ENCODE measurements at regions not wholly inside any gene's neighbourhood (a gene's known extent, or its start where the extent isn't known, plus 50 kb on each side); places are given as distances from the start of the nearest gene placed in this dataset.

DNA sequence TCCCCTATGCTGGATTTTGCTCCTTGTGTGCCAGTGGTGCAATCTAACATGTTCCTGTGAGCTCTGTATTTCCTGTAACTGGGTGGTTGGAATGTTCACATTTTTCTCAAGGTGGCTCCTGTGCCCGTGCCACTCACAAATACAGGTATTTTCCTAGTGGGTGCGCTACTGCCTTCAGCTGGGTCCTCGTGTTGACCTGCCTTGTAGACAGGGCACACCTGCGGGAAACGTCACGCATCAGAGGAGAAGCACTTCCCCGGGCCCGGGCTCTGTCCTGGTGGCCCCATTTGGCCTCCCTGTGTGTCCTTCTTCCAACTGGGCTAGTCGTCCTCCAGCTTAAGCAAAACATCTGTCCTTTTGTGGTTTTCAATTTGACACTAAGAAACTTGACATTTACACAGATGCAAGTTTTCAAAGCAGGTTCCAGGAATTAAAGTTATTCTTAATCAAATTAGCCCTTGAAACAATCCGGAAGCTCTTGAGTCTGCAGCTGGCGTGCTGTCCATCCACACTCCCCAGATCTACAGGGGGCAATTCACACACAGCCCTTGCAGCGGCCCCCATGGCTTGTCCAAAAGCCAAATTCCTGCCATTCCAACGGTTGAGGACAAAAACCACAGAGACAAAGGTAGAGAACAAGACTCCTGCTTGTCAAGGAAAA lies 275.1 kb downstream of the CDC5L start:
- DNase-seq (ENCODE audit: low read depth) = no peak

DNA sequence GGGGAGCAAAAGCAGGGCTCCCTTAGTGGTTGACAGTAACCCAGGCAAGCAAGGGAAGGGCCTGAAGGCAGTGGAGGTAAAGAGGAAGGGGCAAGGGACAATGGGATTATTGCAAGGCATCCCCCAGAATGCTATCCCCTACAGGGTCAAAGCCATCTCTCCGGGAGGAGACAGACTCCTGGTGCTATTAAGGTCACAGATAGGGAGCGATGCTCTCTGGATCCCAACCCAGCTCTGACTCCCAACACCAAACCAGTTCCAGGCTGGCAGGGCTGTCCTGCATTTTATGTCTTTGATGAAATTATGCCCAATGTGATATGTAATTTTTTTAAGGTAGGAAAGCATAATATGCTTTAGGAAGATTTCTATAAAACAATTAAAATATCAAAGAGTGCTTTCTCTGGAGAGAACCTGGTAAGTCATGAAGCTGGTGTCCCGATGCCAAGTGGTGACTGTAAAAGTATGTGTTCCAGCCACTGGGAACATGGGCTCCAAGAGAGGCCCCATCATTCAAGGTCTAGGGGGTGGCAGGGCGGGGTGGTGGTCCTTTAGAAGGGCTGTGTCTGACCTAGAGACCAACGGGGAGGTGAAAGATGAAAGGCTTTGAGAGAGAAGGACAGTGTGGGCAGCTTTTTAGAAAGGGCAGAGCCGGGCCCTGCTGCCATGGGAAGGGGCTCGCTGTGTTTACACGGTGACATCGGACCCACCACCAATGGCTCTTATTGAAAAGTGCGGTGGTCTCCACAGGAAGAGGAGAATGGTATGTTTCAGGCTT lies 276.5 kb downstream of the CDC5L start:
- no peak for DNase-seq (ENCODE audit: low read depth)

DNA sequence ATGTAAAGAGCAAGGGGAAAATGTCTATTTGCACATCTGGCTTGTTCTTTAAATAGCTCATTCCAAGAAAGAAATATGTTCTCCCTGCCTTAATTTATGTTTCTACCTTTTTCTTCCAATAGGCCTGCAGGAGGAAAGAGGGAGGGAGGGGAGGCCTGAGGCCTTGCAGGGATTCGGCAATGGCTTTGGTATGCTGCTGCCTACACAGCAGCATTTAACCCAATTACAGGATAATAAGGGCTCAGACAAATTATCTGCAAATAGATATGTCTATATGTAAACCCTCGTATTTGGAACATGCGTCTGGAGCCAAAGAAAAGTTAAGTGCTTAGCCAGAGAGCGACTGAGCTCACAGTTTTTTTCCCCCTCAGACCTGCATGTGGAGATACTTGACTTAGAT lies 277.2 kb downstream of the CDC5L start:
- no peak for DNase-seq (ENCODE audit: low read depth)

DNA sequence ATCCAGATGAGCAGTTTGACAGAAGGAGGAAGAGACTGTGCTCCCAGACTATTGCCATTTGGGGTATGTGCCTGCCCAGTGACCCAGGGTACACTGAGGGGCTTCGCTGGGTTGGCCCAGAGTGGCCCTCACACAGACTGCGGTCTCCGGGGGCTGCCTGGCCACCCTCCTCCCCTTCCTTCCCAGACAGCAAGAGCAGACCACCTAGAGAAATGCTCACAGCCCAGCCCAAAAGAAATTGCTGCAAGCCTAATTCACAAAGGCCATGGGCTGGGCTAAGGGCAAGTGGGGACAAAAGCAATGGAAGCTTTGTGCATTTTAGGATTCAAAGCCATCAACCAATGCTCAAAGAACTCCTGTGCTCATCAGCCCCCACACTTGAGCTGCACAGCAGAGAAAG lies 277.6 kb downstream of the CDC5L start:
- no peak for DNase-seq (ENCODE audit: low read depth)

DNA sequence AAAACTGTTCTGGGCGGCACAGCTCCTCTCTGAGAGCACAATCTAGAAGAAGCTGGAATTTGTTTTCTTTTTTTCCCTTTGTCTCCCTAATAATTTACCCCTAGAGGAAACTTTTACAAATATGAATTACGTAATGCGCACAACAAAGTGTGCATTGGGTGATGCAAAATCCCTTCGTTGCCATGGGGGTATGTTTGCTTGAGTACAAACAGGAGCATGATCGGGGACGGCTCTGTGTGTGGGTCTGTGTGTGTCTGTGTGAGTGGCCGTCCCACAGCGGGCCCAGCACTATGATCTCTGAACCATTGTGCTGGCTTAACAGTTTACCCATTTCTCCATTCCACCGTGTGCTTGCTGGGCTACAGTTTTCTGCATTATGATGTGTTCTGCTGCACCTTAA lies 278.2 kb downstream of the CDC5L start:
- no peak for DNase-seq (ENCODE audit: low read depth)

DNA sequence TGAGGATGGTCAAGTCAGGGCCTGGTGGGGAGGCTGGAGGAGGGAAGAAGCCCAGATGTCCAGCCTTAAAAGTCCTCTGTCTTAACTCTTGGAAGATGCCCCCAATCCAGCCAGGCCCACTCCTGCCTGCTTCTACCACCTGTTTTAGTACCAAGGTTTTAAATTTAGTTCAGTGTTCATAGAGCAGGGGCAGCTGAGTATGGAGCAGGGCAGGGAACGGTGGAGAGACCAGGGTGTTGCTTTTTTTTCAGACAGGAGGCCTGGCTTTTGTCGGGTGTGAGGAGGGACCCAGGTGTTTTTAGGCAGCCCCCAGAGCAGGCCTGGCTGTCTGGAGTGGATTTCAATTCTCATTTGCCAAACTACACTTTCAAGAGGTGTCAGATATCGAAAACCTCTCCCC lies 278.8 kb downstream of the CDC5L start:
- no peak for DNase-seq (ENCODE audit: low read depth)

DNA sequence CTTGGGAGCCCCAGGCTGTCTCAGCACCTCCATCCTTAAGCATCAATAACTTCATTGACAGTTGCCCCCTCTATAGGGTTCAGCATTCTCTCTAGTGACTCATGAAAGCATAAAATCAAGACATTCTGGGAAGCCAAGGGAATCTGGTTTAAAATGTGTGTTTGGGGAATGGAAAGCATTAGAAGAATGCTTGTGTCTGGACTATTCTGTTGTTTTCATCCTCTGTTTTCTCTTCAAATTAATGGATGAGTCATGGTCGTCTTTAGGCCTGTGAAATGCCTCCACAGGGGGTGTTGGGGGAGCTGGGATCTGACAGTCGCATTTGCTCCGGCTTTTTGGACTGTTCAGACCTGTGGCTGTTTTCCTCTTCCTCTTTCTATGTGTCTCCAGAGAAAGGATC lies 279.7 kb downstream of the CDC5L start:
- DNase-seq (ENCODE audit: low read depth) = no peak

DNA sequence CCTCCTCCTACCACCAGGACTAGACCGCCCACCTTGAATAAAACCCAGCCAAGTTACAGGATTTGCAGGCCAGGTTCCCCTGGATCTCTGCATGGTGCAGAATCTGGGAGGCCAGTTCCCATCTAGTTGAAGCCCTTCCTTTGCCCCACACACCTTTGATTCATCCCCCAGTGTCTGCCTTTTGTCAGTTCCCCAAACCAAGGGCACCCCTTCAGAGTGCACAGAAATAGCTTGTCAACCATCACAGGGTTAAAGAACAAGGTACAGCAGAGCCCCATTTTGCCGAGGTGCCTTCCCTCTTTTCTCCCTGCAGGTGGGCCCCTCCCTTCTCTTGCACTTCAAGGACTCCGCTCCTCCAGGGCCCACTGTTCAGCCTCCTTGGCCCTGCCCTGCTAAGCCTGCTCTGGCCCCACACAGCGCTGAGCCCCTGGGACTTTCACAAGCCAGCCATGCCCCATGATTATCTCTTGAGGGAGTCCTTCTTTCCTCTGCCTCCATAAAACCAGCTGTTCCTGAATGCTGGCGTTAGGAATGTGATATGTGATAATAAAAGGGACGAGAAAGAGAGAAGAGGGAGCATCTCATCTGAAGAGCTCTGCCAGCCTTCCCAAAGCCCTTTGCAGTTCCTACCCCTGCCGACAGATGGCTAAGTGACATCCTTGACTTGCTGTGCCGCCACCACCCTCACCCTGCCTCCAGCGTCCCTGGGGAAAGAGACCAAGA lies 280.3 kb downstream of the CDC5L start:
- no peak for DNase-seq (ENCODE audit: low read depth)

DNA sequence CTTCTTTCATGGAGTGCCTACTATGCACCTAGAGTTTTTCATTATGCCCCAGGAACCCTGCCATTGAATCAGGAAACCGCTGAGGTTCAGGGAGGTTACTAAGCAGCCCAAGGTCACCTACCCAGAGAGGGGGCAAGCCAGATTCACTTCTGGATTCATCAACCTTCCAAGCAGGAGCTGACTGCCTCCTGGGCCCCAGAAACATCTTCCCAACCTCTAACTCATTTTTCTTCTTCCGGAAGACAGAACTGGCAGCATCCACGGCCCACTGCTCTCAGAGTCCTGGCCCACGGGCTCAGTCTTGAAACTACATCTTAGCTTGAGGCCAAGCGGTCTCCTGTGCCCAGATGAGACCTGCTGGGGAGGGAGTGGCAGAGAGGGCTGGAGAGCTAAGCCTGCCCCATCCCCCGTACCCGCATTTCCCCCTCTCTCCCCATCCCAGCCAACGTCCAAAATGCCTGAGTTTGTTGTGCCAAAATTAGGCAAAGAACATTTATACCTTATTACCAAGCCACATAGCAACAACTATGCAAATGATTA lies 281.0 kb downstream of the CDC5L start:
- DNase-seq (ENCODE audit: low read depth) = no peak

DNA sequence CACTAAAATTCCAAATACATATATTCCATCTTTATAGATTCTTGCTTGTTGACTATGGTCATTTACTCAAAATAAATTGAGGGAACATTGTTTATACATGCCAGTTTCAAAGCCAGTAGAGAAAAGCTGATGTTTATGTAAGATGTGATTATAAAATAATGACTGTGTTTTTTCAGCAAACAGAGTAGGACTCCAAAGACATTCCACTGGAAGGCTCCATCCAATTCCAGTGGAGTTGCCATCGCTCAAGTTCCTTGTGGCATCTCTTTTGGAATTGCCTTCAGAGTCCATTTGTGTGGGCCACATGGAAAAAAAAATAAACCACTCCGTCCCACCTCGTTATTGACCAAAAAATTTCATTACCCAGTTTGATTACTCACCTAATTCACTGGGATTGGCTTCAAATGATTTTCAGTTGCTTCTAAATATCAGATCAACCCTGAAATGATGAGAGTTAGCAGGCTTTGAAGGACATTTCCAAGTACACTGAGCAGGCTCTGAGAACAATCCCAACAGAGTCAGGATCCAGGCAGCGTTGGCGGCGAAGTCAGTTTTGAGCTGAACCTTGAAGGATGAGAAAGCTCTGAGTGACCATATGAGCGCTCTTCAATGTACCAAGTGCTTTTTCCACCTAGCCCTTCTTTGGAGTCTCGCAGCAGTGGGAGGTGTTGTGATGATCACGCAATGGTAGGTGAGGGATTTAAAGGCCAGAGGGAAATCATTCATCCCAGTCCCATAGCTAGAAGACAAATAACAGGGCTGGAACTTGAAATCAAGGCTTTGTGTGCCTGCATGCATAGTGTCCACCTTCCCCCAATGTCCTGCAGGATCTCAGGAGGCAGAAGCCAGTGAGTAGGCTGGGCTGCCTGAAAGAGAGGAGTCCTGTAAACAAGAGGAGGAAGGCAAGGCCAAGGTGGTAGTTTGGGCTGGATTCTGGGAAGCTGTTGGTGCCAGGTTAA lies 281.7 kb downstream of the CDC5L start:
- no peak for DNase-seq (ENCODE audit: low read depth)

DNA sequence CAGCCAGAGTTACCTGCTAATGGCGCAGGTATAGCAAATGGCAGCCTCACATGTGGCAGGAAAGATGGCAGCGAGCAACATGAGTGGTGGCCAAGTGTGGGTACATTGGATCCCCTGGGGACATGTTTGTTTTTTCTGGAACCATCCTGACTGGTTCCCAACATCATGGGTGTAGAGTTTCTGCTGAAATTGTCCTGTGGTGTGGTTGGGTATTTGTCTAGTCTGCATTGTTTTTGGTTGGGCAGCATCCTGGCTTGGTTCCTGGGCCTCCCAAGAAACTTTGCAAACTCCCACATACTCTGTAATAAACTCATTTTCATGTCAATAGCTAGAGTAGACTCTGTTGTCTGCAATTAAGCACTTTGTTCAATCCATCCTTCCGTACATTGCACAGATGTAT lies 282.6 kb downstream of the CDC5L start:
- DNase-seq (ENCODE audit: low read depth) = no peak

DNA sequence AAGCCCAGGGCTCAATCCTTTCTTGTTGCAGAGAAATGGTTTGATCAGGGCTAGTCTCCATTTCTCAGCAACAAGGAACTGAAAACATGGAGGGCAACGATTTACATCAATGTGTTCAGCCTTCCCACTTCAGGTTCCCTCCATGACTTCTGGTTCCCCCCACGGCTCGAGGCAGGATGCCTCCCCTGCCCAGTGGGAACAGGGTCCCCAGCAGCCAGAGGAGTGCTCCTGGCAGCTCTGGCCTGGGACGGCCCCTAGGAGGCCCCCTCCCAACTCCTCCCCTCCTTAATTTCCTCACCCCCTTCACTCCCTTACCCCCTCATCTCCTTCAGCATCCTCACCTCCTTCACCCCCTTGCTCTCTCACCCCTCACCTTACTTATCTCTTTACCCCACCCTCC lies 283.8 kb downstream of the CDC5L start:
- DNase-seq (ENCODE audit: low read depth) = no peak

DNA sequence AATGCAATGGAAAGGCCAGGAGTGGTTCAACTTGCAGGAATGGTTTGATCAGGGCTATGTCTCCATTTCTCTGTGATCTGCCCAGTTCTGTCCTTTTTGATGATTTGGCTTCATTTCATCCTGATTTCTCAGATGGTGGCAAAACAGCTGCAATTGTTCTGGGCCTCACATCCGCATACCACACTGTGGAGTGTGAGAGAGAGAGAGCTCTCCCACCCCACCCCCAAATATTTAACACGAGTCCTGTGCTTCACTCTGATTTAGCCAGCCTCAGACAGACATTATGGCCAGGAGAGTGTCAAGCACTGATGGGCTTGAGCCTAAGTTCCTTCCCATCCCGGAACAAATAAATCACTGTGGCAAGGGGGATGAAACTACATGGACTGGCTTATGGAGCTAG lies 284.6 kb downstream of the CDC5L start:
- DNase-seq (ENCODE audit: low read depth) = no peak

DNA sequence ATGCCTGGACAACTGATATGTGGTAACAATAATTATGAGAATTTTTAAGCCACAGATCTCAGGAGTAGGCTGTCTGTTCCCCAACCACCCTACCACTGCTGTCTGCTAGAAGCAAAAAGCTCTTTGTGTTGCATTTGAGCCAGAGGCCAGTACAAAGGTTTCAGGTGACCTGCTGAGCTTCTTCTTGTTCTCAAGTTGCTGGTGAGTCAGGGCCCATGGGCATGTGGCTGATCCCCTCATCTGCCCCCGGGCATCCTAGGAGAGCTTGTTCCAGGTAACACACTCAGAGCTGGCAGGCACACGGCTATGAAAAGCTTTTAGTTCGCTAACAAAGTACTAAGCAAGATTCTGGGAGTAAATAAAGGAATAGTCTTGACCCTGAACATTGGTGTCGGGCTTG lies 285.3 kb downstream of the CDC5L start:
- DNase-seq (ENCODE audit: low read depth) = no peak

DNA sequence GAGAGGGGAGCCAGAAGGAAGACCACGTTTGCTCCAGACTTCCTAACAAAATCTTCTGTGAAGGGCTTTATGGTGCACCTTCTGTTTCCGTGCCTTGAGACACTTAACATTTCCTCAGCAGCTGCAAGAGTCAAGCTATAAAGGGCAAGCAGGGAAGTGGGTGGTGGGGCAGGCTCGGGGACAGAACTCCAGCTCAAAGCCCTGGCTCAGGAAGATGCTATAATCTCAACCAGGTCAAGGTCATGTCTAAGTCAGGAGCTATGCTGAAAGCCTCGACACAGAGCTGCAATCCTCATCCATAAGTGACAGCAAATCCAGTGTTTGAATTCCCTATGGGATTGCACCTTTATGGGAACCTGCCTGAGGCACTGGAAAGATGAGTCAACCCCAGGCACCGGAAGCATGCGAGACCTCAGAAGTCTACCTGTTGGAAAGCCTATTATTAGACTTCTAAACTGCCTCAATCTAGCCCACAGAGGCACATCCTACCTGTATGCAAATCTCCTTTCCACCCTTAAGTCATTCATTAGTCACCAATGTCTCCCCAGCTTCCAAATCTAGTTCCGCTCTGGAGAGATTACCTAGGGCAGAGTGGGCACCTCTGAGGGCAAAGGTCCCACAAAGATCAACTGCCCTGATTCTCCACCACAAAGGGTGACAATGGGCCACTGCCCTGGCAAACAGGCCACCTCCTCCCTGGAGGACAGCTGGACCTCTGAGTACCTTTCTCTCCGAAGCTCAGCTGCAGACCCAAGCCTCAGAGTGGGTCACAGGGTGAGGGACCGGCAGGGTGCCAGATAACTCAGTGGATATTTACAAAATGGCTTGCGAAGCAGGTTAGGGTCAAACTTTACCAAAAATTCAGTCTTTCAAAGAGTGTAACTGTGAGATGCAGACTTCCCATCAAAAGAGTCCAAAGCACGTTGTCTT lies 287.0 kb downstream of the CDC5L start:
- no peak for DNase-seq (ENCODE audit: low read depth)

DNA sequence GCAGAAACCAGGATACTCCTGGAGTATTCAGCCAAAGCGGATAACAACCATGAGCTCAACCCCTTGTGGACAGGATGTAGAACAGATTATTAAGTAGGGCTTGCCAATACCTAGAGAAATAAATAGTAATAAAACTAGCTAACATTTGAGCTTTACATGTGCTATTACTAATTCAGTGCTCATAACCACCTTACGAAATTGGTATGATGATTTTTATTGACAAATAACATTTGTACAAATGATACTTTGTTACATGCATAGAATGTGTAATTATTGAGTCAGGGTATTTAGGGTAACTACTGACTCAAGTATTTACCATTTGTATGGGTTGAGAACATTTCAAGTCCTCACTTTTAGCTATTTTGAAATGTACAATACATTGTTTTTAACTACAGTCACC lies 287.9 kb downstream of the CDC5L start:
- DNase-seq (ENCODE audit: low read depth) = no peak

DNA sequence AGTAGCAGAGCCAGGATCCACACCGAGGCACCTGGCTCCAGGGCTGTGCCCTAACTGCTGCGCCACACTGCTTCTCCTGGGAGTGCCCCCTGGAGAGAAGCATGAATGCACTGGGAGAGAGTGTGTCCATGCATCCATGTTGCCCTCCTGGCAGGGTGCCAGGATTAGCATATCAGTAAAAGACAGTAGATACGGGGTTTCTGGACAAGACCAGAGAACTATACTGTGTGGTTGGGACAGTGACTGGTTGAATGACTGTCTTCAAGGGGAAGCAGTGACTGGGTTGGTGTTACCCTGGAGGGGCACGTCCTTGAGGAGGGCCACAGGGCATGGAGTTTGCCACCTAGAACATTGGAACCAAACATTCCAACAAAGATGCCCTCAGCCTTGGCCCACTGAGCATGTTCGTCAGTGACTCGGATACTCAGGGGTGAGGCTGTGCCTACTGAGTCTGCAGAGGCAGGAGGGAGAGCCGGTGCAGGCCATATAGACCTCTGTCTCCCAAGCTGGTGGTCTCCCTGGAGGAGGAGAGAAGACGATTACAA lies 288.8 kb downstream of the CDC5L start:
- no peak for DNase-seq (ENCODE audit: low read depth)

DNA sequence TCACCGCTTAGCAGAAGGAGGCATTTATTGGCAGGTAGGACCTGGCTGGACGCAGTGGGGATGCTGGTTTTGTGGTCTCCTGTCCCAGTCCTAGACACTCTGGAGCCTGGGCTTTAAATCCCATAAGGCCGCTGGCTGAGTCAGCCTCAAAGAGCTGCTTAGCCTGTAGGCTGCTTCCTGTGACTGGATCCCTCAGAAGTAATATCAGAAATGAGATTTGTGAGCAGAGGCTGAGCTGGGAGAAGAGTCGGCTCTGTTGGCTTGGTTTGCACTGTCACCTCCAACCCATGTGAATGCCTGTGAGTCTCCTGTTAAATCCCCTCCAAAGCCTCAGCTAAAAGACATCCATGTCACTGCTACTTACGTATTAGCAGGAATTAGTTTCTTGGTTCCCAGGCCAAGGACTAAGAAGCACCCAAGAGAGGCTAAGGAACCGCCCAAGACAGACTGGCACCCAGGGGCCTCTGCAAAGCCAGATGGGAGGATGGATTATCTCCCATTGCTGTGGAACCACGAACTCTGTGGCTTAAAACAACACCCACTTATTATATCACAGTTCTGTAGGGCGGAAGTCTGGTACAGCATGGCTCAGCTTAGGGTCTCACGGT lies 289.4 kb downstream of the CDC5L start:
- DNase-seq (ENCODE audit: low read depth) = no peak

DNA sequence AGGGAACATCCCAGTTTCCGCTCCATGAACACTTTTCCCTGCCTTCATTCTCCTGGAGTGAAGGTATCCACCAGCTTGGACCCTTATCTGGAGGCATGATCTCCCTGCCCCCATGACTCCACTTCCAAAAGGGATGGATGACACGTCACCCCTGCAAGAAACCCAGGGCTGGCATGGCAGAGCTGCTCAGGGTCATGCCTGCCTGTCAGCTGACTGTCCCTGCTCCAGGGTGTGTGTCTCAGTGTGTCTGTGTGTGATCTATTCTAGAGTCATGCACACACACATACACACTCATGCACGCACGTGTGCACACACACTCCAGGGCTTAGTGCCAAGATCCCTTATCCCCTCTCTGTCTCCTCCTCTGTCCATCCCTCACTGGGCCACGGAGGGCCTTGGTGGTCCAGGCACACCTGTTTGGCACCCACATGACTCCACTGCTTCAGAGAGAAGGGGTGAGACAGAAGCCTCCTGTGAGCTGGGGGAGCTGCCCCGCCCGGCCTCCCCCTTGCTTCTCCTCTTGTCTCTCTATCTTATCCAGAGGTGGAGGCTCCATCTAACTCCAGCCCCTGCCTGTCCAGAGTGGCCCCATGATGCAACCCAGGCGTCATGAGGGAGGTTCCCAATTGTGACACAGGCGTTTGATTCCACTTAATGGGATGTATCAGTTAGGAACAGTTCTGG lies 290.9 kb downstream of the CDC5L start:
- DNase-seq (ENCODE audit: low read depth) = no peak

All from activated gamma-delta T cell treated with anti-CD3 and anti-CD28 coated beads, Interleukin-2, amount 50 U/mL, for 16 hours (primary cell).